ENCODE measurements at regions not wholly inside any gene's neighbourhood (a gene's known extent, or its start where the extent isn't known, plus 50 kb on each side); places are given as distances from the start of the nearest gene placed in this dataset.

- TF ChIP-seq CTCF (IDR thresholded peaks at IDR 0.05; ENCODE audit: low read depth, low read length), result no peak
- TF ChIP-seq EZH2phosphoT487 (IDR thresholded peaks at IDR 0.05; ENCODE audit: low read depth), result no peak
These were observed 1058.6 kb upstream of the CNTNAP5 start for GRCh38 chr2:122966461-122966860.

All from OCI-LY3 (cell line).